ENCODE measurements at regions not wholly inside any gene's neighbourhood (a gene's known extent, or its start where the extent isn't known, plus 50 kb on each side); places are given as distances from the start of the nearest gene placed in this dataset.
"Not testable (repeated sequence)": the region's sequence is repeated elsewhere in the genome, so short reads cannot be mapped to it uniquely, and the experiment has no call there.

- FAIRE-seq; DNase-seq (ENCODE audit: low spot score): not testable (repeated sequence)
These were observed 148.3 kb downstream of the UTRN start for GRCh38 chr6:144433446-144433845.

- FAIRE-seq: no peak
- peak; percentile 45 for DNase-seq (ENCODE audit: low spot score)
These were observed 149.3 kb downstream of the UTRN start for GRCh38 chr6:144434308-144434990.

DNA sequence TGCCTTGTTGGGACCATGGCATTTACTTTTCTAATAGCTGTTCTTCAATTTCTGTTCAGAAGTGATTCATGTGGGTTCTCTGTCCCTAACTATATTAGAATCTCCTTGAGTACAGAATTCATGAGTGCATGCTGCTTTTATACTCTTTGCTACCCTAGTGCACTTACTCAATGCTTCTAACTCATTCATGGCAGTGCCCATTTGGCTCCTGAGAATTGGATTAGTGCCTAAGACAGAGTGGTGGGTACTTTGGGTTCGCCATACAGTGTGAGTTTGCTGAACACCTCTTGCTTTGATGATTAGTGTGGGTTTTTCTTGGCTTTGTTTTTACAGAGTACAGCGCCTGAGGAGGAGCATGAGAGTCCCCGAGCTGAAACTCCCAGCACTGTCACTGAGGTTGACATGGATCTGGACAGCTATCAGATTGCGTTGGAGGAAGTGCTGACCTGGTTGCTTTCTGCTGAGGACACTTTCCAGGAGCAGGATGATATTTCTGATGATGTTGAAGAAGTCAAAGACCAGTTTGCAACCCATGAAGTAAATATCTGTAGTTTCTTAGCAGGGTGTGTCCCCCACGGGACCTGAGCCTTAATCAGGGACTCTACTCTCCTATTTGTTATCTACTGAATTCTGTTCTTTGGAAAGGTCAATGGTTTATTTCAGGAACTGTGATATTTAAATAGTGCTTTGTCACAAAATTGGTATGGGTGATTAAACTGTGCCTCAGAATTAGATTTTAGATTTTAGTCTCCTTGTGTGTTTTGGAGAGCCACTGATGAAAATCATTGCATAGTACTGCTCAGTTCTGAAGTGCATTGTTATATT, 150.7 kb downstream of the UTRN start:
- no peak for DNase-seq (ENCODE audit: low spot score)
- FAIRE-seq: no peak

DNA sequence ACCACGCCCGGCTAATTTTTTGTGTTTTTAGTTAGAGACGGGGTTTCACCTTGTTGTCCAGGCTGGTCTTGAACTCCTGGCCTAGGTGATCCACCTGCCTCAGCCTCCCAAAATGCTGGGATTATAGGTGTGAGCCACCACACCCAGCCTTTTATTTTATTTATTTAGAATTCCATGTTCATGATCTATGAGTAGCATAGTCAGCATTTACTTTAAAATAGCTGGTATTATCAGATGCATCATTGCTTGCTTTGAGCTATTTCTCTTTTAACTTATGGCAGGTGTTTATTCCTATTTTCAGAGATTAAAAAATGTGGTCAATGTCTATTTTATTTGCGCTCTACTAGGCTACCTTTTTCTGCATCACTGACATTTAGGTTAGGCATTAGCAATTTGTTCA, 152.0 kb downstream of the UTRN start:
- no peak for FAIRE-seq
- no peak for DNase-seq (ENCODE audit: low spot score)

DNA sequence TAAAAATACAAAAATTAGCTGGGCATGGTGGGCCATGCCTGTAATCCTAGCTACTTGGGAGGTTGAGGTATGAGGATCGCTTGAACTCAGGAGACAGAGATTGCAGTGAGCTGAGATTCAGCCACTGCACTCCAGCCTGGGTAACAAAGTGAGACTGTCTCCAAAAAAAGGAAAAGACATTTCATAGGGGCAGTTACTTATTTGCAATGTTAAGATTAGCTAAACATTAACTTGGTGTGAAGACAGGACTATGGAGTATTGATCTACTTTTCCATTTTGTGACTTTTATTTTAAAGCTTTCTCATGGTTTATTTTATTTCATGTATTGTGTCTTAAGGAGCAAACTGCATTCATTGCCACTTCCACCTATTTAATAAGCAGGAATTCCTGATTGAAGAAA, 153.0 kb downstream of the UTRN start:
- FAIRE-seq: no peak
- no peak for DNase-seq (ENCODE audit: low spot score)

GRCh38 chr6:144439016-144439415, 153.9 kb downstream of the UTRN start:
- no peak for FAIRE-seq
- DNase-seq (ENCODE audit: low spot score): no peak

DNA sequence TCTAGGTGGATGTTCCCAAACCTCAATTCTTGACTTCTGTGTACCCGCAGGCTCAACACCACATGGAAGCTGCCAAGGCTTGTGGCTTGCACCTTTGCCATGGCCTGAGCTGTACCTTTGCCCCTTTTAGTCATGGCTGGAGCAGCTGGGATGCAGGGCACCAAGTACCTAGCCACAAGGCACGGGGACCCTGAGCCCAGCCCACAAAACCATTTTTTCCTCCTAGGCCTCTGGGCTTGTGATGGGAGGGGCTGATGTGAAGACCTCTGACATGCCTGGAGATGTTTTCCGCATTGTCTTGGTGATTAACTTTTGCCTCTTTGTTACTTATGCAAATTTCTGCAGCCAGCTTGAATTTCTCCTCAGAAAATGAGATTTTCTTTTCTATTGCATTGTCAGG, 156.7 kb downstream of the UTRN start:
- FAIRE-seq; DNase-seq (ENCODE audit: low spot score): not testable (repeated sequence)

DNA sequence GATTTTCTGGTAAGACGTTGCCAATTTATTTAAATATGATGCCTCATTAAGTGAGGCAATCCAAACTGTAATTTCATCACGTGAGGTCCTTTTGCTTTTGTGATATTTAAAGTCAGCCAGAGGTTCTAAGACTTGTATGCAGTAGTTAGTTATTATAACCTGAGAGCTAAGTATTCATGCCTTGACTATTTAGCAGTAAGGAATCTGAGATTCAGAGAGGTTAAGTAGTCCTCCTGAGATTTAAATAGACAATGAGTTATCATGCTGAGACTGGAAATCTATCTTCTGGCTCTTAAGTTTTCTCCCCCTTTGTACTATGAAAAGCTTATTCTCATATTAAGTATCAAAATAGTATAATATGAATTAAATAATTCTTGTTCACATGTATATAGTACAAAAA, 158.0 kb downstream of the UTRN start:
- no peak for DNase-seq (ENCODE audit: low spot score)
- FAIRE-seq: no peak

DNA sequence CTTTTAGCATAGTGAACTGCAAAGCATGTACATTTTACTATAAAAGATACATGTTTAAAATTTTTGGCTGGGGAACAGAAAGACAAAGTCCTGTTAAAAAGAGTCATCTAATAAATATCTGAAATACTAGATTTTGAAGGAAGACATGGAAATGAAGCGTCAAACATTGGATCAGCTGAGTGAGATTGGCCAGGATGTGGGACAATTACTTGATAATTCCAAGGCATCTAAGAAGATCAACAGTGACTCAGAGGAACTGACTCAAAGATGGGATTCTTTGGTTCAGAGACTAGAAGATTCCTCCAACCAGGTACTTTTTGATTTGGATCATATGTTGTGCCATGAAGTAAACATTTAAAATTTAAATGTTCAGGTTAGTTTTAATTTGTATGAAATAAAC, 162.3 kb downstream of the UTRN start:
- no peak for FAIRE-seq

GRCh38 chr6:144449218-144449617, 164.1 kb downstream of the UTRN start:
- FAIRE-seq (no peak), DNase-seq (ENCODE audit: low spot score) (no peak)

More for the DNA sequence above, 162.3 kb downstream of the UTRN start:
- peak; percentile 8 for DNase-seq (ENCODE audit: low spot score)

- DNase-seq (ENCODE audit: low spot score): no peak
- FAIRE-seq: no peak
These were observed 164.9 kb downstream of the UTRN start for GRCh38 chr6:144449911-144450597.

DNA sequence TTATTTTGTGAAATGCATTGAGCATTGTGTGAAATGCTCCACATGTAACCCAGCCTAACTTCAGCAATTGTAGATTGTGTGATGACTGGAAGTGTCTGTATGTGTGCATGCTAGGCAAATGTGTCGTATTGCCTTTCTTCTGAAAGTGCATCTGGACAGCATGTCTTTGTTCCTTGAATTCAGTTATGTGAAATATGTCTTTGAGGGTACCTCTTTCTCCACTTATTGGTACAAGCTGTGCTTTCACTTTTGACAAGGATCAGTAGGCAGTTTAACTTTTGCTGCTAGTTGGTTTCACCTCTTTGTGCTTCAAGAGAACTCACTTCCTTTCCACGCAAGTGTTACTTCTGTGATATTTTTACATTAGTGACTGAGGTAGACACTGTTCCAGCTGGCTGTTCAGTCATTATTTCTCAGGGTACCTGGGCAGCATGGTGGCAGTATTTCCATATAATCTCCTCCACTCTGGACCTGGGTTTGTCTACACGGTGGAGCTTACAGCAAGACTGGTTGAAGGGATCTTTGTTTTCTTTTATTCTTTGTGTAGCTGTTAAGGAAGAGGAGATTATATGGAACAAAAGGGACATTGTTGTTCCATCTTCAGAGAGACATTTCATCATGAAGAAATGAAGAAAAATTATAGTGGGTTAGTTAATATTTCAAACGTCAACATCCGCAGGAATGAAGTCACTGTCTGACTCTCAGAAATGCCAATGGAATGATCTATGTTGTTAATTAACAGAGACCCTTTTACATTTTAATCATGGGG, 175.4 kb downstream of the UTRN start:
- no peak for DNase-seq (ENCODE audit: low spot score)

GRCh38 chr6:144462058-144462457, 176.9 kb downstream of the UTRN start:
- FAIRE-seq (no peak), DNase-seq (ENCODE audit: low spot score) (no peak)

More for the DNA sequence above, 175.4 kb downstream of the UTRN start:
- FAIRE-seq: peak; percentile 67

- FAIRE-seq: no peak
- no peak for DNase-seq (ENCODE audit: low spot score)
These were observed 181.6 kb downstream of the UTRN start for GRCh38 chr6:144466716-144467115.

- FAIRE-seq (no peak), DNase-seq (ENCODE audit: low spot score) (no peak)
These were observed 182.1 kb downstream of the UTRN start for GRCh38 chr6:144467172-144467762.

- DNase-seq (ENCODE audit: low spot score) (no peak), FAIRE-seq (no peak)
These were observed 182.8 kb downstream of the UTRN start for GRCh38 chr6:144467921-144468320.

GRCh38 chr6:144468709-144469108, 183.6 kb downstream of the UTRN start:
- DNase-seq (ENCODE audit: low spot score) (no peak), FAIRE-seq (no peak)

DNA sequence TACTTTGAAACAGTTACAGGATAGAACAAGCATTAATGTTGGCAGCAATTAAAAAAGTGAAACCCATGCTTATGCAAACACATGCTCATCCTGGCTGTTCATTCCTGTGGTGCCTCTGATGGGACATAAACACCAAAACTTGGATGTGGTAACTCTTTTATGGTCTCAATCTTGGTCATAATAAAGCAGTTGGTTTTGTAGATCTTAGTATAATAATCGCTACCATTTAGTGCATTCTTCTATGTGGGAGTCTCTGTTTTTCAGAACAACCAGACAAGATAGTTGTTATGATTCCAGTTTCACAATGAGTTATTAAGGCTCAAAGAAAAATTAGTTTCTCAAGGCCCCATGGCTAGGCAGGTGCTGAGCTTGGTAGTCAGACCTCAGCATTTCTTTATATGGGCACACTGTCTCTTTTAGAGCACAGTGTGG, 184.0 kb downstream of the UTRN start:
- FAIRE-seq (no peak), DNase-seq (ENCODE audit: low spot score) (no peak)

DNA sequence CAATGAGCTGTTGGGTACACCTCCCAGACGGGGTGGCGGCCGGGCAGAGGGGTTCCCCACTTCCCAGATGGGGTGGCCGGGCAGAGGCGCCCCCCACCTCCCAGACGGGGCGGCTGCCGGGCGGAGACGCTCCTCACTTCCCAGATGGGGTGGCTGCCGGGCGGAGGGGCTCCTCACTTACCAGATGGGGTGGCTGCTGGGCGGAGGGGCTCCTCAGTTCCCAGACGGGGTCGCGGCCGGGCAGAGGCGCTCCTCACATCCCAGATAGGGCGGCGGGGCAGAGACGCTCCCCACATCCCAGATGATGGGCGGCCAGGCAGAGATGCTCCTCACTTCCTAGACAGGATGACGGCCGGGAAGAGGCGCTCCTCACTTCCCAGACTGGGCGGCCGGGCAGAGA, 185.1 kb downstream of the UTRN start:
- DNase-seq (ENCODE audit: low spot score); FAIRE-seq: not testable (repeated sequence)

- FAIRE-seq (no peak), DNase-seq (ENCODE audit: low spot score) (no peak)
These were observed 186.9 kb downstream of the UTRN start for GRCh38 chr6:144471986-144472385.

- FAIRE-seq (no peak), DNase-seq (ENCODE audit: low spot score) (no peak)
These were observed 189.2 kb downstream of the UTRN start for GRCh38 chr6:144474290-144474689.
